Spleen (tissue), 7 donors: ENCODE measurements at regions not wholly inside any gene's neighbourhood (a gene's known extent, or its start where the extent isn't known, plus 50 kb on each side); places are given as distances from the start of the nearest gene placed in this dataset.

Experiments
- CTCF ChIP-seq, 11 experiments: fragments of 200-600 bp in 7 of 11; fragments of 450-650 bp in 4 of 11; sonication (generic) in 4 of 11; IDR thresholded peaks in 8 of 11; conservative IDR thresholded peaks in 3 of 11; 1 replicate in 7 of 11; 2 replicates in 4 of 11; pipeline versions ENCODE4 v1.4.0 to v1.8.0; 2016 to 2021; ENCODE audit warnings: antibody characterized with exemption in 11 of 11, inconsistent platforms in 4 of 11, mild to moderate bottlenecking in 1 of 11
- POLR2A ChIP-seq, 3 donors: fragments of 450-650 bp; IDR thresholded peaks; one replicate each; pipeline ENCODE4 v1.5.1; 2017; ENCODE audit warnings: antibody characterized with exemption in 3 of 3, mild to moderate bottlenecking in 1 of 3
- POLR2AphosphoS5 ChIP-seq, 3 donors: sonication (generic); formaldehyde crosslinking; IDR thresholded peaks; one replicate each; pipeline ENCODE4 v1.5.1; 2017; ENCODE audit warnings: antibody characterized with exemption in 3 of 3
- donor health status: DM: no; HTN: no; CAD: no; lungs with moderate emphysema.
- donor health status: DM: no; HTN: no; CAD: no.
- donor health status: DM: no; HTN: no; CAD: no.

GRCh38 chr13:53216773-53217172 is 188.2 kb downstream of the OLFM4 start:
- TF ChIP-seq CTCF (IDR thresholded peaks at IDR 0.05 in 8 of 11, conservative IDR thresholded peaks at IDR 0.05 in 3 of 11) (no peak), POLR2AphosphoS5 (IDR thresholded peaks at IDR 0.05) (no peak), POLR2A (IDR thresholded peaks at IDR 0.05) (no peak)
